Stomach (tissue), 8 donors: ENCODE measurements at regions not wholly inside any gene's neighbourhood (a gene's known extent, or its start where the extent isn't known, plus 50 kb on each side); places are given as distances from the start of the nearest gene placed in this dataset.

Experiments
- DNase-seq, 2 donors: peaks; one replicate each; pipeline versions ENCODE4 v3.0.0 to v3.0.0-alpha.2; 2013 to 2019
- H3K27ac ChIP-seq, 5 donors: fragments of 200-600 bp in 4 of 5; sonication (generic) in 4 of 5; one replicate each; pipeline ENCODE4 v1.5.1; 2013 to 2019; ENCODE audit warnings: mild to moderate bottlenecking in 1 of 5, moderate library complexity in 1 of 5
- H3K27me3 ChIP-seq, 3 donors: fragments of 200-600 bp; sonication (generic); one replicate each; pipeline ENCODE4 v1.5.1; 2017 to 2019; ENCODE audit warnings: mixed run types in 1 of 3
- H3K36me3 ChIP-seq, 4 donors: fragments of 200-600 bp; sonication (generic); 1 replicate in 3 of 4; 2 replicates in 1 of 4; pipeline ENCODE4 v1.5.1; 2016 to 2019
- H3K4me1 ChIP-seq, 4 donors: fragments of 200-600 bp; sonication (generic); one replicate each; pipeline ENCODE4 v1.5.1; 2016 to 2019
- H3K4me3 ChIP-seq, 4 donors: fragments of 200-600 bp; sonication (generic) in 3 of 4; one replicate each; pipeline ENCODE4 v1.5.1; 2016 to 2019; ENCODE audit warnings: mild to moderate bottlenecking in 1 of 4
- H3K9me3 ChIP-seq, 4 donors: fragments of 200-600 bp; sonication (generic); one replicate each; pipeline ENCODE4 v1.5.1; 2016 to 2019
- EP300 ChIP-seq: sonication (generic); formaldehyde crosslinking; IDR thresholded peaks from one replicate; pipeline ENCODE4 v1.6.1; 2017; ENCODE audit warnings: antibody characterized with exemption
- POLR2A ChIP-seq, 4 donors: fragments of 450-650 bp; IDR thresholded peaks; one replicate each; pipeline ENCODE4 v1.6.1; 2016; ENCODE audit warnings: antibody characterized with exemption in 4 of 4, control low read depth in 2 of 4, mild to moderate bottlenecking in 1 of 4, moderate library complexity in 1 of 4
- POLR2AphosphoS5 ChIP-seq, 3 donors: sonication (generic); formaldehyde crosslinking; IDR thresholded peaks; one replicate each; pipeline ENCODE4 v1.6.1; 2016; ENCODE audit warnings: antibody characterized with exemption in 3 of 3
- WGBS, 5 donors: extraction: QIAGEN DNeasy Blood & Tissue Kit in 3 of 5; methylation state at CpG; one replicate each; pipeline versions ENCODE4 v1.1.5 to v1.1.7; 2013 to 2018; 5-methylcytosine and 5-hydroxymethylcytosine counted together
- intact Hi-C: fragments of 100-400 bp; cut with DNase I; formaldehyde crosslinking; loops from one replicate; pipeline ENCODE4 v1.15.1; 2023; ENCODE audit warnings: low total_unique reads
- TF ChIP-seq, protein P1 (sequence below), 7 experiments: fragments of 450-650 bp in 4 of 7; fragments of 200-600 bp in 3 of 7; sonication (generic) in 3 of 7; IDR thresholded peaks; one replicate each; pipeline ENCODE4 v1.5.1; 2016 to 2019; ENCODE audit warnings: antibody characterized with exemption in 7 of 7, control low read depth in 2 of 7, mild to moderate bottlenecking in 1 of 7
- donor health status: healthy with polysubstance abuse.
- donor health status: Bipolar disorder and iron deficiency.
- donor health status: healthy.

- H3K4me1 ChIP-seq = no peaks in the 10 kb centered on the region
- no peak for DNase-seq
- H3K36me3 ChIP-seq = no peaks in the 10 kb centered on the region
- intact Hi-C loops = no loop called here
- H3K9me3 ChIP-seq = peaks cover 0 to 17% (median 15%) of the 10 kb centered on the region in 4 donors
- H3K4me3 ChIP-seq = no peak overlapping the region
- TF ChIP-seq EP300 (no peak), POLR2A (IDR thresholded peaks at IDR 0.05) (no peak), POLR2AphosphoS5 (IDR thresholded peaks at IDR 0.05) (no peak)
- TF ChIP-seq, protein P1, sequence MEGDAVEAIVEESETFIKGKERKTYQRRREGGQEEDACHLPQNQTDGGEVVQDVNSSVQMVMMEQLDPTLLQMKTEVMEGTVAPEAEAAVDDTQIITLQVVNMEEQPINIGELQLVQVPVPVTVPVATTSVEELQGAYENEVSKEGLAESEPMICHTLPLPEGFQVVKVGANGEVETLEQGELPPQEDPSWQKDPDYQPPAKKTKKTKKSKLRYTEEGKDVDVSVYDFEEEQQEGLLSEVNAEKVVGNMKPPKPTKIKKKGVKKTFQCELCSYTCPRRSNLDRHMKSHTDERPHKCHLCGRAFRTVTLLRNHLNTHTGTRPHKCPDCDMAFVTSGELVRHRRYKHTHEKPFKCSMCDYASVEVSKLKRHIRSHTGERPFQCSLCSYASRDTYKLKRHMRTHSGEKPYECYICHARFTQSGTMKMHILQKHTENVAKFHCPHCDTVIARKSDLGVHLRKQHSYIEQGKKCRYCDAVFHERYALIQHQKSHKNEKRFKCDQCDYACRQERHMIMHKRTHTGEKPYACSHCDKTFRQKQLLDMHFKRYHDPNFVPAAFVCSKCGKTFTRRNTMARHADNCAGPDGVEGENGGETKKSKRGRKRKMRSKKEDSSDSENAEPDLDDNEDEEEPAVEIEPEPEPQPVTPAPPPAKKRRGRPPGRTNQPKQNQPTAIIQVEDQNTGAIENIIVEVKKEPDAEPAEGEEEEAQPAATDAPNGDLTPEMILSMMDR (IDR thresholded peaks at IDR 0.05) = no peak
- H3K27ac ChIP-seq = no peak overlapping the region
- peaks cover 0 to 7% (median 0%) of the 10 kb centered on the region in 3 donors for H3K27me3 ChIP-seq
These were observed 114.4 kb downstream of the CTTN start for GRCh38 chr11:70512716-70513115.

GRCh38 chr11:70517203-70517602 lies 118.9 kb downstream of the CTTN start:
- 76 to 84% (median 82%) methylated on average over 7 of the region's 7 CpGs for WGBS, 5 donors
- intact Hi-C loops = no loop called here

DNA sequence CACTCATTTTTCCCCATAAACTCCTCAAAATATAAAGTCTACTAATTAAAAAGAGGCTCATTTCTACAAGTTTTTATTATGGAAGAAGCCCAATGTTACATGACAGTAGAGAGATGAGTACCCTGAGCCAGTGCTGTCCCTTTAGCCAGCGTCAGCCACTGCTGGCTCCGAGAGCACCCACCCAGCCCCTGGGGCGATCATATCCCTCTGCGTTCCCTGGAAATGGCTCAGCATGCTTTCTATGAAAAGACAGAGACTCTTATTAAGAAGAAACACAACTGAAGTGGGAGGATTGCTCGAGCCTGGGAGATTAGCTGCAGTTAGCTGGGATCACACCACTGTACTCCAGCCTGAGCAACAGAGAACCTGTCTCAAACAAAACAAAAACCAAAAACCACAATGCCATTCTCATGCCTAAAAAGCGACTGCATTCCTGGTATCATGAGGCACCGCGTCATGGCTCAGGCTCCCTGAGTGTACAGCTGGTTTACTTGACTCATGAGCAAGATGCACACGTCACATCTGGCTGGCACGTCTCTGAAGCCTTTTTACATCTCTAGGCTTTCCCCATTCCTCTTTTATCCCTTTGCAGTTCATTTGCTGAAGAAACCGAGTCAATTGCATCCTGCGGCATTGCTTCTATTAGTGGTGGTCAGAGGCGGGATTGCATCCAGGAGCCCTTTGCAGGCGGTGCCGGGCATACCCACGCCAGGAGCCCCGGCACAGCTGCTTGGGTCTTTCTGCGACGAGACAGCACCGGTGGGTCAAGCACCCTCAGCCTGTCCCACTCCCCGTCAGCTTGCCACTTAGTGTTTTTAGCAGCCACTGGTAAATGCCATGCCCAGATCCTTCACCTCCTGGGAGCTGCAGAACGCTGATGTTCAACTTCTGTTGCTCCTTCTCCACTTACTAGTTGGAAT lies 119.9 kb downstream of the CTTN start:
- H3K4me1 ChIP-seq = peaks cover 5 to 16% (median 9%) of the 10 kb centered on the region in 4 donors
- H3K36me3 ChIP-seq = no peaks in the 10 kb centered on the region
- no peak for DNase-seq
- intact Hi-C loops = no loop called here
- H3K4me3 ChIP-seq = no peak overlapping the region
- peaks cover 0 to 16% (median 0%) of the 10 kb centered on the region in 3 donors for H3K27me3 ChIP-seq
- peaks cover 0 to 5% (median 3%) of the 10 kb centered on the region in 4 donors for H3K9me3 ChIP-seq
- WGBS, 5 donors = 86 to 91% (median 89%) methylated on average over 21 to 22 of the region's 22 CpGs
- no peak for TF ChIP-seq POLR2AphosphoS5 (IDR thresholded peaks at IDR 0.05)
- TF ChIP-seq EP300 = no peak
- TF ChIP-seq, protein P1 (IDR thresholded peaks at IDR 0.05) = no peak
- TF ChIP-seq POLR2A (IDR thresholded peaks at IDR 0.05) = no peak
- H3K27ac ChIP-seq = no peak overlapping the region

More at GRCh38 chr11:70517203-70517602, 118.9 kb downstream of the CTTN start:
- Histone ChIP-seq H3K9me3 (peaks cover 0 to 14% (median 13%) of the 10 kb centered on the region in 4 donors), H3K27me3 (peaks cover 0 to 6% (median 0%) of the 10 kb centered on the region in 3 donors), H3K4me3 (no peak overlapping the region), H3K4me1 (peaks cover 0 to 7% (median 2%) of the 10 kb centered on the region in 4 donors), H3K27ac (no peak overlapping the region), H3K36me3 (no peaks in the 10 kb centered on the region)
- TF ChIP-seq, protein P1 (IDR thresholded peaks at IDR 0.05) = no peak
- TF ChIP-seq POLR2A (IDR thresholded peaks at IDR 0.05) = no peak
- no peak for TF ChIP-seq EP300
- no peak for TF ChIP-seq POLR2AphosphoS5 (IDR thresholded peaks at IDR 0.05)
- DNase-seq = no peak

- Histone ChIP-seq H3K27me3 (peaks cover 0 to 25% (median 0%) of the 10 kb centered on the region in 3 donors), H3K9me3 (no peaks in the 10 kb centered on the region), H3K4me3 (no peak overlapping the region), H3K36me3 (no peaks in the 10 kb centered on the region), H3K27ac (no peak overlapping the region), H3K4me1 (peaks cover 5 to 17% (median 10%) of the 10 kb centered on the region in 4 donors)
- DNase-seq = no peak
- intact Hi-C loops = no loop called here
- WGBS, 5 donors = 82 to 91% (median 85%) methylated on average over 8 of the region's 8 CpGs
- TF ChIP-seq POLR2A (IDR thresholded peaks at IDR 0.05) (no peak), POLR2AphosphoS5 (IDR thresholded peaks at IDR 0.05) (no peak), EP300 (no peak)
- TF ChIP-seq, protein P1 (IDR thresholded peaks at IDR 0.05) = no peak
These were observed 120.8 kb downstream of the CTTN start for GRCh38 chr11:70519117-70519516.
